Myocyte (in vitro differentiated cells): ENCODE measurements at regions not wholly inside any gene's neighbourhood (a gene's known extent, or its start where the extent isn't known, plus 50 kb on each side); places are given as distances from the start of the nearest gene placed in this dataset.

Experiments used
- DNase-seq: peaks from one replicate; pipeline ENCODE4 v3.0.0-alpha.2; 2012; ENCODE audit warnings: low read depth

DNA sequence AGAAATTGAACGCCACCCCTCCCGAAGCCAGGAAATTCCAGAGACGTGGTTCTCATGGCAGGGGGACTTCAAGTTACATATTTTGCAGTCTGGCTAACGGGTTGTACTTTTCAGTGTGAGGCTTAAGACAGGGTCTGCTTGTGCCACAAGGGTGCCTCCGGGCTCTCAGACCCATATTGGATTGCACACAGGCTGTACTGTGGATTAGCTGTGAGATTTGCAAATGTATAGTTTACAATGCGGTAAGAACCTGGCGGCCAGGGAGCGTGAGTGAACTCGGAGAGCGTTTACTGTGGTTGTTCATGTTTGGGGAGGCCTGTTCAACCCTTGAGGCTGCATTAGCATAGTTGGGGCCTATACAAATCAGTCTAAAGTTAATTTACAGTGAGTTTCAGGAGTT lies 143.9 kb upstream of the SIX2 start:
- no peak for DNase-seq

DNA sequence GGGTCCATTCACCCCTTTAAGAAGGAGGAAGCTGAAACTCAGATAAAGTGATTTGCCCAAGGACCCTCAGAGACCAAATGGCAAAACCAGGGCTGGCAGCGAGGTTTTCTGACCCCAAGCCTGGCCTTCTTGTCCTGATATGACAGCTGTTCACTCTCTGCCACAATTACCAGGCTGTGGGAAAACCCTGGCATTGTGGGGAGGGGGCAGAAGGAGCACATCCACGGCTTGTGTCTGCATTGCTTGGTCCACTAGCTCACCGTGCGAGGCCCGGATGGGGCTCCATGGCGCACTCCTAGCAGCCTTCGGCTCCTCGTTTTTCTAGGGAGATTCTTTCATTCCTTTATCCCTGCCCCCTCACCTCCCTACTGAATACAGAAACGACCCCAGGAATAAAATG lies 143.4 kb upstream of the SIX2 start:
- peak; percentile 60 for DNase-seq

DNA sequence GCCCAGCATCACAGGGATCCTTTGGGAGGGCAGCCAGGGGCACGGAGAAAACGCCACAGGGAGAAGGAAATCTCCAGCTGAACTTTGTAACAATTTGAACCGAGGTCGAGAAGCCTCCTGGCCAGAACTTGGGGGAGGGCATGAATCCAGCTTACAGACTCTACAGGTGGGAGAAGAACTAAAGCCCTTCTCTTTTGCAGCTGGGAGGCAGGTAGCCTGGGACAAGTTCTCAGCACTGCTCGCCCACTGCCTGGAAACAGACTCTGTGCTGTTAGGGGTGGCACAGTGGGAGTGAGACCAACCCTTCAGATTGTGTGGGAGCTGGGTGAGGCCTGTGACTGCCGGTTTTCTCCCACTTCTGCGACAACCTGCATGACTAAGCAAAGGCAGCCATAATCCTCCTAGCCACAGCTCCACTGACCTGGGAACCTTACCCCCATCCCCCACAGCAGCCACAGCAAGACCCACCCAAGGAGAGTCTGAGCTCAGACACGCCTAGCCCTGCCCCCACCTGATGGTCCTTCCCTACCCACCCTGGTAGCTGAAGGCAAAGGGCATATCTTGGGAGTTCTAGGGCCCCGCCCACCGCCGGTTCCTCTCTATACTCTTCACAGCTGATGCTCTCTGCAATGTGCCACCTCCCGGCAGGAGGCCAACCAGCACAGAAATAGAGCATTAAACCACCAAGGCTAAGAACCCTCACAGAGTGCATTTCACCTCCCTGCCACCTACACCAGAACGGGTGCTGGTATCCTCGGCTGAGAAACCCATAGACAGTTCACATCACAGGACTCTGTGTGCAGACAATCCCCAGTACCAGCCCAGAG lies 136.0 kb upstream of the SIX2 start:
- no peak for DNase-seq

DNA sequence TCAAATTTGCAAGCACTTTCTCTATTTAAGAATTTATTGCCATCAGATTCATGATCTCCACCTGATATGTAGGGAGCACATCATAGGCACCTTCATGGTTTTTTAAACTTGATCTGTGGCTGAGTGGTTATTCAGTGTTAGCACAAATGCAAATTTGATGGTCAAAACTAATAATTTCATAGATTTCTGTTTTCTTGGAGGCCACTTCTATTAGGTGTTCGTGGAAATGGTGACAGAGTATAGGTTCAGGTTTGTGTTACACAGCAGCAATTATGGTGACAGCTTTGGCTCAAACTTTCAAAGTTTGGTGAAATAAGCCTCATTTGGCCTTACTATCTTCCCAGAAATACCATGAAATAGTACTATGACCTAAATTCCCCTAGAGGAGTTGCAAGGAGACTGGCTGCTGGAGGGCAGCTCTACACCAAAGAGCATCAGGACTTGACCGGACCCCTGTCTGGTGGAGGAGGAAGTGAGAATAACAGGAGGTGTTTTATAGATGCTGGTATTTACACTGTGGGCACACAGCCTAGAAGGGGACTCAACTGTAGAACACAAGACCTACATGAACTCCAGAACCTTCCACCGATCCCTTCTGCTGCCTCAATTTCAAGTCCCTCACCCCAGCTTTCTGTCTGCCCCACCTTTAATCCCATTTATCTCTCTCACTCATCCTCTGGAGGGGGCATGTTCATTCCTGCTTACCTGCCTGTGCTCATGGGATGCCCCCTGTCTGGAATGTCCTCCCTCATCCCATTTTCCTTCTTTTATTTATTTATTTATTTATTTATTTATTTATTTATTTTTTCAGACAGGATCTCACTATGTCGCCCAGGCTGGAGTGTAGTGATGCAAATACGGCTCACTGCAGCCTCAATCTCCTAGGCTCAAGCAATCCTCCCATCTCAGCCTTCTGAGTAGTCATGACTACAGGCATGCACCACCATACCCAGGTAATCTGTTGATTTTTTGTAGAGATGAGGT lies 132.9 kb upstream of the SIX2 start:
- DNase-seq, result no peak

DNA sequence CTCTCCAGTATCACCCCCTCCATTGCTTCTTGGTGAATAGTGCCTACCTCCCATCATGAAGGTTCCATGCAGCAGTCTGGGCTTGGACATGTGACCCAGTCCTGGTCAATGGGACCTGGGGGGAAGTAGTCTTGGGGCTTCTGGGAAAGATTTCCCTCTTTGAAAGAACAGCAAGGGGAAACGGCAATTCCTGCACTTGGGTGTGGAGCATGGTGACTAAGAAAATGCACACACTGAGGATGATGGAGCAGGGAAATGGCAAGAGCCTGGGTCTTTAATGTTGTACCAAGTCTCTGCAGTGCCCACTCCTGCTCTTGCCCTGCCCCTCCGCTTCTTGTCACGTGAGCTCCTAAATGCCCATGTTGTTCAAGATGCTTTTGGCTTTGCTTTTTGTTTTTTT lies 131.4 kb upstream of the SIX2 start:
- DNase-seq, result no peak

DNA sequence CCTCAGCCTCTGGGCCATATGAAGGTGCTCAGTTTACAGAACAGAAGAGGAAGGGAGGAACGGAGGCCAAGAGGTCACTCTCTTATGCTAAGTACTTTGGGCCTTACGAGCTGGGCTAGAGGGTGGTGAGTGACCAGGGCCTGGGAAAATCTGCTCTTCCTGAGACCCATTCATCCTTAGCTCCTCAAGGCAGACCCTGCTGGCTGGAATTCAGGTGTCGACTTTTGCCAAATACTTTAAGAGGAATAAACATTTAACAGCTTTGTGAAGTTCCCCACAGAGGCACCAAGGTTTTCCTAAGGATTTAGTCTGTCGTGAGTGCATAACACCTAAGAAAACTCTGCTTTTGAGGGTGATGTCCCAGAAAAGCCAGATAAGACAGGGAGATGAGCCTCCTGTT lies 129.7 kb upstream of the SIX2 start:
- no peak for DNase-seq

DNA sequence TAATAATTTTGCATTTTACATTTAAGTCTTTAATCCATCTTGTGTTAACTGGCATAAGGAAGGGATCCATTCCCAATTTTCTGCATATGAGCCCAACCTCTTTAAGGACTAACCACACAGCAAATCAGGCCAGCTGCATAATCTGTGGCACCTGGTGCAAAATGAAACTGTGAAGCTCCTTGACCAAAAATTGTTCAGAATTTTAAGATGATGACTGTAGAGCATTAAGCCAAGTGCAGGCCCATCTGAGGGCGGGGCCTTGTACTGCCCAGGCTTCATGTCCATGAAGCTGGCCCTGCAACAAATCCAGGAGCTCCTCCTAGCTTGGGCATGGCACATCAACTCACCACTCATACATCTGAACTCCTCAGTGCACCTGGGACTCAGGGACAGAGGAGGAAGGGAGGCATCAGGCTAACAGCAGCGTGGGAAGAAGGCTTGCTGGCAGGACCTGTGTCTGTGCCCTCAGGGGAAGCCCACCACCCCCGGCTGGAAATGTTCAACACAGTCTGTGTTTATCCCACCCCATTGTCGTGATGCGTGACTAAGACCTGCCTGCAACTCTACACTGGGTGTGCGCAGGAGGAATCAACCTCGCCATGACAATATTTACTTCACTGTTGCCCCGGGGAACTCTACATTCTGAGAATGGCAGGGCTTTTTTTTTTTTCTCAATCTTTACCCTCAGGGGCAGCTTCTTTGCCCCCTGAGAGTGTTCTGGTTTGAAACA lies 128.9 kb upstream of the SIX2 start:
- DNase-seq, result no peak

DNA sequence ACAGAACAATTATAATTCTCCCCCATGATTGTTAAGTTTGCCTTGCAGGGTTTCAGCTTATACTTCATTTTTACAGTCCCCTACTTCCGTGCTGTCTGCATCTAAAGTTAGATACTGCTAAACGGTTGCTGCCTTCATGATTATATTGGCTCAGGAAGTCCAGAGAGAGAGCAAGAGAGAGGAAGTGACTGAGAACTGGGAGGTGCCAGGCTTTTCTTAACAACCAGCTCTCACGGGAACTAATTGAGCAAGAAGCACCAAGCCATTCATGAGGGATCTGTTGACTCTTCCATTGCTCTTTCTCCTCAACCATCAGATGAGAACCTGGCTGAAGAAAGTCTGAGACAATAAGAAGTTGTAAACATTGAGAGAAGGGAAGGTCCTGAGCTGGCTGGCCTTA lies 125.5 kb upstream of the SIX2 start:
- no peak for DNase-seq

DNA sequence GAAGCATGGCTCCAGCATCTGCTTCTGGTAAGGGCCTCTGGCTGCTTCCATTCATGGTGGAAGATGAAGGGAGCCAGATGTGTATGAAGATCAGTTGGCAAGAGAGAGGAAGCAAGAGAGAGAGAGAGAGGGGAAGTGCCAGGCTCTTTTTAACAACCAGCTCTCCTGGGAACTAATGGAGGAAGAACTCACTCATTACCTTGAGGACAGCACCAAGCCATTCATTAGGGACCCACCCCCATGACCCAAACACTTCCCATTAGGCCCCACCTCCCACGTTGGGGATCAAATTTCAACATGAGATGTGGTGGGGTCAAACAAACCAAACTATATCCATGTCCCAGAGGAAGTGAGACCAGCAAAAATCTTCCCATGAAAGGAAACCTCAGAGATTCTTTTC lies 124.8 kb upstream of the SIX2 start:
- no peak for DNase-seq

DNA sequence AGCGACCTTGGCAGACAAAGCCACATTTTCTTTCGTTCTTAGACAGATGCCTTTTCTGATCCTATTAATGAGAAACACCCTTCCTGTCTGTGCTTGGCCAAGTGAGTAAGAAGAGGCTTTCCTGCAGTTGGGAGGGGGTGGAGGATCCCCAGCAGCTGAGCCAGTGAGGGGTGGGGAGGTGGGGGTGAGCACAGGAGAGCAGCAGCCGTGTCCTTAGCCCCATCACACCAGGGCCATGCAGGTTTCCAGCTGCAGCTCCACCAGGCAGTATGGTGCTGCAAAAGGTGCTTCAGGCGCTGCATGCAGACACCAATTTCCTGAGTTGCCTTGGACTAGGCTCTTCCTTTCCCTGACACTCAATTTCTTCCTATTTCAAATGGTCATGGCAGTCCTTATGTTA lies 123.3 kb upstream of the SIX2 start:
- DNase-seq, result no peak

DNA sequence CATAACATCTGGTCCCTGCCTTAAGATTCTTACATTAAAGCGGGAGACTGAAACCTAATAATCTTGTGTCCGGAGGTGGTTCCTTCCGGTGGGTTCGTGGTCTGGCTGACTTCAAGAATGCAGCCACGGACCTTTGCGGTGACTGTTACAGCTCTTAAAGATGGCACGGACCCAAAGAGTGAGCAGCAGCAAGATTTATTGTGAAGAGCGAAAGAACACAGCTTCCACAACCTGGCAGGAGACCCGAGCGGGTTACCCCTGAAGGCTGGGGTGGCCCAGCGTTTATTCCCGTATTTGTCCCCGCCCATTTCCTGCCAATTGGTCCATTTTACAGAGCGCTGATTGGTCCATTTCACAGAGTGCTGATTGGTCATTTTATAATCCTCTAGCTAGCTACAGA lies 122.3 kb upstream of the SIX2 start:
- no peak for DNase-seq

DNA sequence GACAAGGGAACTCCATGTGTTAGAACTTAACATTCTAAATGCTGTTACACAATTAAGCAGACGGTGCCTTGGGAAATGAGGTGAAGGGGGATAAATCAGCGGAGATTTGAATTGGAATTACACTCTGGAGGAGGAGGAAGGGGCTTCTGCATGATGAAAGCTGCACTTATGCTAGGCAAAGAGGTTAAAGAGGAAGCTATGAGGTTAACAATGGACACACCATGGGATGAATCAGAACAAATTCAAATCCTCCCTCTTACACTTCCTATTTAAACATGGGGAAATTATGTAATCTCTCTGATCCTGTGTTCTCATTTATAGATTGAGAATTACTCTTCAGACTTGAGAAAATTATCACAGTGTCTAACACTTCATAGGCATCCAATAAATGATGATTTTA lies 121.5 kb upstream of the SIX2 start:
- DNase-seq, result no peak

DNA sequence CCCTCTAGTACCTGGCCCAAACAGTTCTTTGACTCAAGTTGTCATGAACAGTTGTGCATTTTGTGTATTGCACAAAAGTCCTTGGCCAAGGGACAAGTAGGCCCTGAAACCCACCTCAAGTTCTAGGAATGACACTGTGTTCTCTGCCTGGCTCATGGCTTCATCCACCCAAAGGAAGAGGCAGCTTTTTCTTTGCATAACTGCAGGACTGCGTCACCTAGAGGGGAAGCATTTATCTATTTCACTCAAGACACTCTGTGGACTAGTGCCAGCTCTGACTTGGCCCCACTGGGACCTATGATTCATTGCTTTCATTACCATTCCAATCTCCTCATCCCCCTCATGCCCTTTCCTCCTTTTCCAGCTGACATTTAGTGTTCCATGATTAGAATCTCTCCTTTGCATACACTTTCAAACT lies 119.3 kb upstream of the SIX2 start:
- DNase-seq, result peak; percentile 90

DNA sequence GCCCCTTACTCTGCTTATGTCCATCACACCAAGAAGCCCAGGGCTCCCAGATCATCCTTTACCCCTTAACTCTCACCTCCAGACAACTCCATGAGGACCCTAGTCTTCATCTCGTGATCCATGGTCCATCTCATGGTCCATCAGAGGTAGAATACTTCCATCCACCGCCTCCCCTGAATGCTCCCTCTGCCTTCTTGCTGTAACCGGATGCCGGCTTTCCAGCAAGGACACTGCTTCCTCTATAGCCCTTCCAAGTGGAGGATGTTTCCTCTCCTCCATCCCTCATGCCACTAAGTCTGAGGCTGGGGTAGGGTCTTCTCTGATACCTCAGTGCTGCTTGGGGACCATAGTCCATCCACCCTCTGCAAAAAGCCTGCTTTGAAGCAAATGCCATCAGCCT lies 118.6 kb upstream of the SIX2 start:
- DNase-seq, result no peak

DNA sequence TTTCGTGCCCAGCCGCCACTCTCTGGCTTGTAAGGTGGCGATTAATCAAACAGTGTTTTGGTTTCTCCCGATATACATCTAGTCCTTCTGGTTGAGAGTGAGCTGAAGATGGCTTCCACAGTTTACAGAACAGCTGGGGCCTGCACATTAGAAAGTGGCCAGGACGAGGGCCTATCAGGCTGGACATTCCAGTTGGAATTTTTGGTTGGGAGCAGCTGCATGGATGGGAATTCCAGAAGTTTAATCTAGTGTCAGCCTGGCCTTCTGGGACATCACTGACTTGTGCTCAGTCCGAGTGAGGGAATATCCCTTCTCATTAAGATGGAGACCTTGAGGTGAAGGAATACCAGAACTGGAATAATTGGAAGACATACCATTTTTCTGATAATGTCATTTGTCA lies 118.1 kb upstream of the SIX2 start:
- peak; percentile 67 for DNase-seq

DNA sequence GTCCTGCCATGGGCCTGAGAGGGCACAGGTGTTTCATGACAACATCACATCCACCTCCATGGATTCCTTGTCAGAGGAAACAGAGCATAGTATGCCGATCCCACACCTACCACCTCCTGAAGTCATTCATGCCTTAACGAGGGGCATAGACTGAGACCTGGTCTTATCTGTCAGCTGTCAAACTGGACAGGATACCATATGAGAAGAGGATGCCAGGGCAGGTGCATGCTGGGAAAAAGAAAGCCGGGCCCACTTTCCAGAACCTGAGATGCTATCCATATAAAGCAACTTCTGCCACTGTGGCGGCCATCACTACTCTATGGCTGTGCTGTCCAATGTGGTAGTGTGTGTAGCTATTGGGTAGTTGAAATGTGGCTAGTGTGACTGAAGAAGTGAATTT lies 116.0 kb upstream of the SIX2 start:
- no peak for DNase-seq

DNA sequence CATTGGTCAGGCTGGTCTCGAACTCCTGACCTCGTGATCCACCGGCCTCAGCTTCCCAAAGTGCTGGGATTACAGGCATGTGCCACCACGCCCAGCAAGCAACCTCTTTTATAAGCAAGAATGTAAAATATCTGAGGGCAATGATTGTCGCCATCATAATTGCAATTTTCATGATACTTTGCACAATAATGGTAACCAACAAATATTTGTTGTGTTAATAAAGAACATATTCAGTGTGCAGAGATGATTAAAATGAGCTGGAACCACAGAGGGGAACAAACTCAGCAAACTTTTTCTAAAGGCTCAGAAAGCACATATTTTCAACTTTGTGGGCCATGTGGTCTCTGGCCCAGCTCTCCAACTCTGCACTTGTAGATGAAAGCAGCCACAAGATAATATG lies 115.2 kb upstream of the SIX2 start:
- DNase-seq, result no peak

DNA sequence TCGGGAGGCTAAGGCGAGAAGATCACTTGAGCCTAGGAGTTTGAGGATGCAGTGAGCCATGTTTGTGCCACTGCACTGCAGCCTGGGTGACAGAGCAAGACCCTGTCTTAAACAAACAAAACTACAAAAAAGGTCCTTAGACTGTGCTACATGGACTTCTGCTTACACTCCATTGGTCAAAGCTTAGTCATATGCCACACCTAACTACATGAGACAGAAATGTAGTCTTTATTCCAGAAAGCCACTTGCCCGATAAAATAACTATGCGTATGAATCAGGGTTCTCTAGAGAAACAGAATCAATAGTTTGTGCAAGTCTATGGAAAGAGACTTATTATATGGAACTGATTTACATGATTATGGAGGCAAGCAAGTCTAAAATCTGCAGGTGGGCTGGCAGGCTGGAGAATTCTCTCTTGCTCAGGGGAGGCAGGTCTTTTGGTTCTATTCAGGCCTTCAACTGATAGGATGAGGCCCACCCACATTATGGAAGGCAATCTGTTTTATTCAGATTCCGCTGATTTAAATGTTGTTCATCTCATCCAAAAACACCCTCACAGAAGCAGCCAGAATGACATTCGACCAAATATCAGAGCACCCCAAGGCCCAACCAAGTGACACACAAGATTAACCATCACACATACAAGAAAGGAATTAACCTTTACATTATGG lies 114.4 kb upstream of the SIX2 start:
- no peak for DNase-seq

DNA sequence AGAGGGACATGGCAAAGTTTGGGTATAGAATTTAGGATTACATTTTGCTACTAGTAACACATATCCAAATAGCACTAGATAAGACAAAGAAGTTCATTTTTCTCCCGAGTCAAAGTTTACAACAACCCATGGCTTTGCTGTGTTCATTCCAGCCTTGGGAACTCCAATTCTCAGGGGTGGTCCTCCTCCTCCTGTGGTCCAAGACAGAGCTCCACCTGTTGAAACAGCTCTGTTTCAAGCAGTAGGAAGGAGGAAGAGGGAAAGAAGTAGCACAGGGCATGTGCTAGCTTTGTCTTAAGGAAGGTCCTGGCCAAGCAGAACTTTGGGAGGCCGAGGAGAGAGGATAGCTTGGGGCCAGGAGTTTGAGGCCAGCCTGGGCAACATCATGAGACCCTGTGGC lies 113.8 kb upstream of the SIX2 start:
- no peak for DNase-seq

DNA sequence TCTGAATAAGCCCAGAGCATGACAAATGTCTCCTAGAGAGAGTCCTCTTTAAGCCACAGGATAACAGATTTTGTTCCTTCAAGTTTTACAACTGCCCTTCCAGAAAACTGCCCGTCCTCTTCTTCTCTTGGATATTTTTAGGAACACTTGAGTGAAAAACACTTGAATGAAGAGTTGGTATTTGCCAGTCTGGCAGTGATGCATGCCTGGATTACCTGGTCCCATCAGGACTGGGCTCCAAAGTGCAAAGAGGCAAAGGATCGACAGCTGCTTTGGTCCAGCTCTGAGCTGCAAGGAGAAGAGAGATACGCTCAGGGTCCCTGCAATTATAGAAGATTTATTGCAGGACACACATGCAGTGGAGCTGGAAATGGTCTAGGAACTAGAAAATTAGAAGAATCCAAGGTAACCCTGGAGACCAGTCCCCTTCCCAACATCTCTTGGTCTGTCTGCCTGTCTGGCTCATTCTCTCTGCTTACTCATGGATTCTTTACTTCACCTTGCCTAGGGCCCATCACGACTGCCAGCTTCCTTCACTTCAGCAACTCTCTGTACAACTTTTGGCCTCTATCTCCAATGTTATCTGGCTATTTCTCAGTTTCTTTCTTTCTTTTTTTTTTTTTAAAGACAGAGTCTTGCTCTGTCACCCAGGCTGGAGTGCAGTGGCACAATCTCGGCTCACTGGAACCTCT lies 112.1 kb upstream of the SIX2 start:
- DNase-seq, result no peak

DNA sequence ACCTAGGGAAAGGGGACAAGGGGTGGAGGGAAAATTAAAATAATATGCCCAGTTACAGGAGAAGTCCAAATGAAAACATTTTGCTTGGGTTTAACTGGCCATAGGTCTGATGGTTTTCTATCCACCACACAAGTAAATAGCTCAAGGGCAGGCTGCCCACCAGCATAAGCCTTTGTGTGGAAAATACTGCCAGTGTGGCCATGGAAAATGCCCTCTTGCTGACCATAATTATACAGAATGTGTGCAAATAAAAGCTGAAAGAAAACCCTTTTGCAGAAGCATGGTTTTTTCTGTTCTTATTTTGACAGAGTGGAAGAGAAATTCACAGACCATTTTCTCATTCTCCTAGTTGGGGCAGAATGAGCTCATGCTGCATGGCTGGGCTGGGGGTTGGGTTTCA lies 111.3 kb upstream of the SIX2 start:
- no peak for DNase-seq
